Jurkat, Clone E6-1 (cell line): ENCODE measurements at regions not wholly inside any gene's neighbourhood (a gene's known extent, or its start where the extent isn't known, plus 50 kb on each side); places are given as distances from the start of the nearest gene placed in this dataset.

Source experiments
- DNase-seq: peaks from one replicate; pipeline ENCODE4 v3.0.0-alpha.2; 2011; ENCODE audit warnings: low read depth, low spot score
- H3K4me3 ChIP-seq: 2 replicates; pipeline ENCODE4 v1.5.1; 2011; ENCODE audit warnings: mild to moderate bottlenecking, low read length, control low read depth, moderate library complexity

DNA sequence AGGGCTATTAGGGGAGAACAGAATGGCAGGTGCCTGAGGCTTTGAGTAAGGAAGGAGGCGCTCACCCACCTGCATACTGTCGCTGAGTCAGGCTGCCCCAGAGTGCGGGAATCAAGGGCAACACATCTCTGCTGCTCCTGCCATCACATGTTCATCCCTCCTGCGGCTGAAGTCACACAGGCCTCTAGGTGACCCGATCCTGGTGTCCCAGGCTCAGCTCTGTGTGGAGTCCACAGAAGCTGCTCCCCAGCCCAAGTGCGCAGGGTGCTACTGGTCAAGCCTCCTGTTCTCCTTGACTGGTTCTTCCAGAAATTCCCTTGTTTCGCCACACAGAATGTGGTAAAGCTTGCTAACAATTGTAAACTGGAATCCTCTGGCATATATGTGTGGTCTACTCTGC lies 96.9 kb upstream of the IL6 start:
- no peak for DNase-seq
- H3K4me3 ChIP-seq: no peak overlapping the region

GRCh38 chr7:22629056-22629455 lies 97.9 kb upstream of the IL6 start:
- DNase-seq: no peak
- no peak overlapping the region for H3K4me3 ChIP-seq

DNA sequence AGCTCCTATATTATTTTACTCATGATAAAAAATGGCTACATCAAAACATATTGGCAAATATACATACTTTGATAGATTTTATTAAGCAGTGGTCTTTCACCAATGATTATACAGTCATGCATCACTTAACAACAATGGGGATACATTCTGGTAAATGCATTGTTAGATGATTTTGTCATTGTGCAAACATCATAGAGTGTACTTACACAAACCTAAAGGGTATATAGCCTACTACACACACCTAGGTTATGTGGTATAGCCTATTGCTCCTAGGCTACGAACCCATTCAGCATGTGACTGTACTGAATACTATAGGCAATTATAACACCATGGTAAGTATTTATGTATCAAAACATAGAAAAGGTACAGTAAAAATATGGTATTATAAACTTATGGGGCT lies 98.9 kb upstream of the IL6 start:
- DNase-seq: no peak
- H3K4me3 ChIP-seq: no peak overlapping the region

GRCh38 chr7:22627136-22627535 lies 99.9 kb upstream of the IL6 start:
- H3K4me3 ChIP-seq: no peak overlapping the region
- no peak for DNase-seq

DNA sequence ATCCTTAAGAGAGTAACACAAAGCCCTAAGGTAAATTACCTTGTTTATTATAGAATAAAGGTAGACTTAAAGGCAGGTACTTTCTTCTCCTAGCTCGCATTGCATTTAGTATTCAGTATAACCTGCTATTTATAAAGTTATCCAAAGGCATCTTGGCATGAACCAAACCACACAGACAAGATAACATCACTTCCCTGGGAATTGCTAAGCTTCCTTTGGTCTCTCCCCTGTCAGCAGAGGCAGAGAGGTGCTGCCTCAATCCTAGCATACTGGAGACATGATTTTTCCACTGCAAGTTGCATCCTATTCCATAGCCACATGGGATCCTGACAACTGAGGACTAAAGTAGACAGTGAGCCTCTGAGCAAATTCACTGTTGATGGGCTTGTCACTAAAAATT lies 101.7 kb upstream of the IL6 start:
- DNase-seq: no peak
- H3K4me3 ChIP-seq: no peak overlapping the region

DNA sequence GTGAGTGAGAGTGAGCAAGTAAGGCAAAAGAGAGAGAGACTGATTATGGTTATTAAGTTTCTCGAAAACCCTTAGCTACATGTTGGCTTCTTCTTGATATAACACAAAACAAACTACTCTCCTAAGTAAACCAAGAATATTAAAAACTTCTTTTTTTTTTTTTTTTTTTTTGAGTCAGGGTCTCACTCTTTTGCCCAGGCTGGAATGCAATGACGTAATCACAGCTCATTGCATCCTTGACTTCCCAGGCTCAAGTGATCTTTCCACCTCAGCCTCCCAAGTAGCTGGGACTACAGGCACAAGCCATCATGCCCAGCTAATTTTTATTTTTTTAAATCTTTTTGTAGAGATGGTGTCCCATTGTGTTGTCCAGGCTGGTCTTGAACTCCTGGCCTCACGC lies 102.2 kb upstream of the IL6 start:
- no peak overlapping the region for H3K4me3 ChIP-seq
- no peak for DNase-seq

- DNase-seq: no peak
Measured at GRCh38 chr7:22622116-22622785, 104.7 kb upstream of the IL6 start.

GRCh38 chr7:22618528-22618927 lies 108.5 kb upstream of the IL6 start:
- no peak for DNase-seq
- no peak overlapping the region for H3K4me3 ChIP-seq

More at GRCh38 chr7:22622116-22622785, 104.7 kb upstream of the IL6 start:
- no peak overlapping the region for H3K4me3 ChIP-seq

DNA sequence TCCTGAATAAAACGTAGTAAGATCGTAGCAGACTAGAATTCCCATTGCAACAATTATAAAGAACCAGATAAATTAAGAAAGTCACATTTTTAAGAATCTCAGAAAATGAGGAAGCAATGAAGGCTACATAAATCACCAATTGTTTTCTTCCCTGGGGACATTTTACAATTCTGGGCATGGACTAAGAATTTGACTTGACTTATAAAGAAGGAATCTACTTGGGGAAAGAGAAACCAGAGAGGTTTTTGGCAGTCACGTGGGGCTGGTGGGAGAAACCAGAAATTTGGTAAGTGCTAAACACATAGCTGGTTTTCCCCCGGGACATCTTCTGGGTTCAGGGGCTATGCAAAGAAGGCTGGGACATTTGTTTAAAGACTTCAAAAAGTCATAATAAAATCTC lies 109.8 kb upstream of the IL6 start:
- no peak for DNase-seq
- H3K4me3 ChIP-seq: no peak overlapping the region

DNA sequence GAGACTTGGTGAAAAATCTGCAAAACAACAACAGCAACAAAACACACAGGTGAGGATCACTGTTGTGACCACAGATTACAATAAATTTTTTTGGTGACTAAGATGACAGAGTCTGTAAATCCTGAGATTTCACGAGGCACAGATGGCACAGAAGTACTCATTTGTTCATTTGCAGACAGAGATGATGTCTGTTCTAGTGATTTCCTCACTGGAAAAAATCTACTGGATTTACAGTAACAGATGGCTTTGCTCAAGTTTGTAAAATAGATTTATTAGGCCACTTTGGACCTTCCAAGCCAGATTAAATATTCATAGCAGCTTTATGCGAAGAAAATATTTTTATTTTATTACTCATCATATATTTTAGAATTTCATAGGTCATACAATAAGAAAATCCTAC lies 113.5 kb upstream of the IL6 start:
- no peak overlapping the region for H3K4me3 ChIP-seq
- no peak for DNase-seq

DNA sequence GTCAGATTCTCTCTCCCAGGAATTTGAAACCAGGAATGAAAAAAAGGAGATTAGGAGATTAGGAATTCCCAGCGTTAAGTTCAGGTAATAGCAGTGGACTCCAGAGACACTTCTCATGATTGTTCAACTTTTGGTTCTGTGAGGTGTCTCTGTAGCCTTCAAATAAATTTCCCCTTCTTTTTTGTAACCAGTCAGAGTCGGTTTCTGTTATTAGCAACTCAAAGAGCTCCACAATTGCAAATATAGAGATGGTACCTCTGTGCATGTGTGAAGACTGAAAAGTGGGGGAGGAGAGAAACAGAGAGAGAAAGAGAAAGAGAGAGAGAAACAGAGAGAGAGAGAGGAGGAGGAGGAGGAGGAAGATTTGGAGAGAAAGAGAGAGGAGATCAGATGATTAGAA lies 112.8 kb upstream of the STEAP1B start:
- H3K4me3 ChIP-seq: no peak overlapping the region
- DNase-seq: no peak

GRCh38 chr7:22611758-22612079 lies 111.7 kb upstream of the STEAP1B start:
- no peak for DNase-seq
- no peak overlapping the region for H3K4me3 ChIP-seq

DNA sequence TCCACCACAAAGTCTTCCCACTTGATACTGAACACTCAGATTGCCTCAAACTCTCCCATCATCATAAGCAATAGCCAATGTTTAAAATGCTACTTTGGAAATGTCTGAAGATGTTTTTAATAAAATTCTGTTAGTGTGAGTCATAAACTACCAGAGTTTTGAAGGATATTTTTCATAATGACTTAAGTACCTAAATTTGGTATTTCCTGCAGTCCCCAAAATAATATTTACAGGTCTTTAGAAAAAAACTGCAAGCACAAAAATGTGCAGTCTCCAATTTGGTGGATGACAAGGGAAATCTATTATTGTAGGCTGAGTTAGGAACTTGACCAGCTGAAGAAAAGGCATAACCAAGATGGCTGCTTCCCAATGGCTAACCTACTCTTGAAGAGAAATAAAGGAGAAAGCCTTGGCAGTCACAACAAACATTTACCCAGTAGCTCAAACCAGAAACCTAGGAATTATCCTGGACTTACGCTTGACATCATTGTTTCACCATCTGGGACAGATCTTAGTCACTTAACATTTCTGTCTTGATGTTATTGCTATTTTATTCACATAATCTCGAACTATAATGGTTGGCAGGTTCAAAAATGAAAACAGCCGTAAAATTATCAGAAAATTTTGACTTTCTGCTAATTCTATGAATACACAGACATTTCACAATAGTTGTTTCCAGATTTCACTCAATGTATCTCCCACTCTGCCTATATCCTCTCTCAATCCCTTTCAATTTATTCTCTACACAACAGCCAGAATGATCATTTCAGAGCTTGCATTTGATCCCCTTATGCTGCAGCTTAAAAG lies 111.2 kb upstream of the STEAP1B start:
- DNase-seq: no peak
- H3K4me3 ChIP-seq: no peak overlapping the region

- H3K4me3 ChIP-seq: no peak overlapping the region
- no peak for DNase-seq
Measured at GRCh38 chr7:22610263-22610662, 110.3 kb upstream of the STEAP1B start.

DNA sequence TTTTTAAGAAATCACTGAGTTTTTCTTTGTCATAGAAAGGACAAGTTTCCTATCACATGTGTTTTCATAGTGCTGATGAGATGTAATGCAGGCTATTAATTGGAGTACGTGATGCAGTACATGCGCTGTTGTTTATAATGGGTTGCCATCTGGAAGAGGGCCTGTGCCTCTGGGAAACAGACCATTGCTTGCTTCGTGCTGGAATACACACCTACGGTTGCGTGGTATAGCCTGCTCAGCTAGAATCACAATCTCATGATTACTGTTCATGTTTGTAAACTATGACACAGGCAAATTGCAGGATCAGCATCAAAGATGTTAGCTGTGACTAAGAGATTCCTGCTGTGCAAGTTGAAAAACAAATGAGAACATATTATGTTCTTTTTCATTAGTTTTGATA lies 107.2 kb upstream of the STEAP1B start:
- DNase-seq: no peak
- no peak overlapping the region for H3K4me3 ChIP-seq

- no peak overlapping the region for H3K4me3 ChIP-seq
- DNase-seq: no peak
Measured at GRCh38 chr7:22604246-22604645, 104.3 kb upstream of the STEAP1B start.

GRCh38 chr7:22601812-22602565 lies 102.0 kb upstream of the STEAP1B start:
- DNase-seq: no peak
- H3K4me3 ChIP-seq: no peak overlapping the region

GRCh38 chr7:22601408-22601807 lies 101.4 kb upstream of the STEAP1B start:
- no peak overlapping the region for H3K4me3 ChIP-seq
- DNase-seq: no peak

GRCh38 chr7:22601003-22601402 lies 101.0 kb upstream of the STEAP1B start:
- no peak for DNase-seq
- H3K4me3 ChIP-seq: no peak overlapping the region

DNA sequence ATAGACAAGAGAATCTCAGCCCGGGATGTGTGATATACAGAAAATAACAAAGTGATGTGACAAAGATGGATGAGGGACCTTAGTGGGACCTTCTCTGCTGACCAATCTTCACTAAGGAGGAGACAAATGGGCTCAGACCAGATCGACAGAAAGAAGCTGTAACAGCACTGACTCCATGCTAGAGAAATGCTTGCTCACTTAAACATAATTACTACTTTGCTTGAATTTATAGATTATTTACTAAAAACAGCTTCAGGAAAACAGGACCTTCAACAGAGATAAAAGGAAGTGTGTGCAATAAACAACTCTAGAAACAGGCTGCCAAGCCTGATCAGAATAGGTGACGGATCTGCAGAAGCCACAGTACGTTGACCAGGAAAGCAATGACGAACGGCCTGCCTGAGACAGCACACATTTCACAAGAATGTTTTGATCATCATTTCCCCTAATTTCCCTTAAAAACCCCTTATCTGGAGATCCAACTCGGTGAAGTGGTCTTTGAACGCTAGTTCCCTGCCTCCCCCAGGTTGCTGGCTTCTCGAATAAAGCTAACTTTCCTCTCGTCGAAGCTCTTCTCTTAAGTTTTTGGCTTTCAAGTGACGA lies 98.4 kb upstream of the STEAP1B start:
- H3K4me3 ChIP-seq: no peak overlapping the region
- DNase-seq: no peak
